Endothelial cell of umbilical vein (primary cell): ENCODE measurements at regions not wholly inside any gene's neighbourhood (a gene's known extent, or its start where the extent isn't known, plus 50 kb on each side); places are given as distances from the start of the nearest gene placed in this dataset.

Source experiments
- BruUV-seq: library from RNA; stranded (reverse); fragments of 400-500 nt; replicated peaks from 2 replicates; lab custom pipeline; 2021; lab: Mats Ljungman, UMichigan
- CTCF ChIA-PET: fragments of 300-600, 350-600 bp; sonication (Branson Sonifier 250); formaldehyde crosslinking; loops from one replicate; lab custom pipeline; 2021; ENCODE audit warnings: antibody characterized with exemption, inconsistent platforms; lab: Charles Lee
- POLR2A ChIA-PET: fragments of 300-600, 350-600 bp; sonication (Branson Sonifier 250); formaldehyde crosslinking; loops from one replicate; lab custom pipeline; 2021; ENCODE audit warnings: antibody characterized with exemption, inconsistent platforms; lab: Charles Lee
- DNase-seq: peaks from one replicate; pipeline ENCODE4 v3.0.0-alpha.2; 2011; ENCODE audit warnings: low read depth, low spot score
- FAIRE-seq: peaks from 2 replicates; lab custom pipeline; 2011; peaks lifted over from hg19 to GRCh38; lab: Jason Lieb, UNC
- H2AFZ ChIP-seq: 2 replicates; pipeline ENCODE4 v1.6.0; 2012; ENCODE audit warnings: low read depth, low read length, control low read depth, inconsistent platforms
- H3K27ac ChIP-seq: 2 replicates; pipeline ENCODE4 v1.5.1; 2011; ENCODE audit warnings: low read depth, mild to moderate bottlenecking, control low read depth, low read length, moderate library complexity; ENCODE audit not compliant: insufficient read depth
- H3K27me3 ChIP-seq, 2 experiments: 2 replicates each; pipeline versions ENCODE4 v1.6.0 to v1.6.1; 2011; ENCODE audit warnings: low read length in 2 of 2, mixed read lengths in 1 of 2; ENCODE audit not compliant: control insufficient read depth in 2 of 2, insufficient read depth in 2 of 2
- H3K36me3 ChIP-seq, 2 experiments: 2 replicates in 1 of 2; 3 replicates in 1 of 2; pipeline ENCODE4 v1.5.1; 2011; ENCODE audit warnings: low read length in 2 of 2, mild to moderate bottlenecking in 1 of 2, moderate library complexity in 1 of 2; ENCODE audit not compliant: control insufficient read depth in 2 of 2, insufficient read depth in 2 of 2; ENCODE audit errors: extremely low read depth in 1 of 2
- H3K4me1 ChIP-seq: 3 replicates; pipeline ENCODE4 v1.5.1; 2011; ENCODE audit warnings: mild to moderate bottlenecking, low read length; ENCODE audit not compliant: control insufficient read depth, insufficient read depth; ENCODE audit errors: extremely low read depth
- H3K4me2 ChIP-seq: 2 replicates; pipeline ENCODE4 v1.6.1; 2011; ENCODE audit warnings: low read length, control low read depth, mixed read lengths; ENCODE audit not compliant: insufficient read depth
- H3K4me3 ChIP-seq, 3 experiments: fragments of 200-600 bp in 1 of 3; sonication (generic), shearing (Covaris generic) in 1 of 3; replicated peaks in 1 of 3; 2 replicates each; pipeline ENCODE4 v1.5.1; 2011 to 2016; ENCODE audit warnings: control low read depth in 3 of 3, low read length in 3 of 3, mild to moderate bottlenecking in 2 of 3, inconsistent platforms in 1 of 3, low read depth in 1 of 3, moderate library complexity in 1 of 3; ENCODE audit not compliant: insufficient read depth in 1 of 3
- H3K79me2 ChIP-seq: 2 replicates; pipeline ENCODE4 v1.6.0; 2012; ENCODE audit warnings: low read length, inconsistent platforms; ENCODE audit not compliant: control insufficient read depth, insufficient read depth
- H3K9ac ChIP-seq: replicated peaks from 2 replicates; pipeline ENCODE3; 2011; ENCODE audit warnings: low read length, control low read depth; ENCODE audit not compliant: insufficient read depth; ENCODE audit errors: extremely low read depth
- H3K9me1 ChIP-seq: replicated peaks from 3 replicates; pipeline ENCODE4 v1.6.0; 2011; ENCODE audit warnings: mild to moderate bottlenecking, low read length; ENCODE audit not compliant: control insufficient read depth, insufficient read depth; ENCODE audit errors: extremely low read depth
- H3K9me3 ChIP-seq: replicated peaks from 2 replicates; pipeline ENCODE4 v1.5.1; 2012; ENCODE audit warnings: low read length, inconsistent platforms; ENCODE audit not compliant: control insufficient read depth, insufficient read depth
- H4K20me1 ChIP-seq: replicated peaks from 2 replicates; pipeline ENCODE3; 2011; ENCODE audit warnings: mild to moderate bottlenecking, low read length; ENCODE audit not compliant: control insufficient read depth, insufficient read depth; ENCODE audit errors: extremely low read depth
- EZH2 ChIP-seq: IDR thresholded peaks from 2 replicates; pipeline ENCODE4 v1.6.1; 2012; ENCODE audit warnings: borderline replicate concordance, low read depth, mild to moderate bottlenecking, moderate library complexity, low read length, inconsistent platforms; ENCODE audit not compliant: severe bottlenecking
- FOS ChIP-seq: IDR thresholded peaks from 2 replicates; pipeline ENCODE4 v1.6.1; 2011; ENCODE audit warnings: mild to moderate bottlenecking, low read length, moderate library complexity, borderline replicate concordance; ENCODE audit not compliant: insufficient read depth
- GATA2 ChIP-seq: IDR thresholded peaks from 2 replicates; pipeline ENCODE4 v1.7.0; 2011; ENCODE audit warnings: low read depth, mild to moderate bottlenecking, moderate library complexity, mixed read lengths, low read length; ENCODE audit not compliant: insufficient read length, insufficient read depth
- JUN ChIP-seq: IDR thresholded peaks from 2 replicates; pipeline ENCODE4 v1.6.1; 2011; ENCODE audit warnings: borderline replicate concordance, low read depth; ENCODE audit not compliant: insufficient read length, insufficient read depth
- MYC ChIP-seq: IDR thresholded peaks from one replicate; pipeline ENCODE4 v1.6.1; 2011; ENCODE audit warnings: mild to moderate bottlenecking, low read depth, low read length
- POLR2A ChIP-seq: IDR thresholded peaks from 2 replicates; pipeline ENCODE4 v1.6.1; 2012; ENCODE audit warnings: low read depth, mild to moderate bottlenecking, control low read depth, low read length
- POLR2AphosphoS5 ChIP-seq: IDR thresholded peaks from 2 replicates; pipeline ENCODE4 v1.6.1; 2012; ENCODE audit warnings: low read depth, mild to moderate bottlenecking, control low read depth, low read length, moderate library complexity; ENCODE audit not compliant: insufficient read depth
- dilution Hi-C: fragments of 300-500 bp; cut with MboI; formaldehyde crosslinking; loops from one replicate; pipeline ENCODE4 v1.15.0; 2019; ENCODE audit warnings: low sequenced_read_pairs; ENCODE audit not compliant: extremely low pct_ligation_motif_present
- intact Hi-C: fragments of 100-400 bp; cut with micrococcal nuclease; formaldehyde crosslinking; loops from one replicate; pipeline ENCODE4 v1.10.0; 2022
- TF ChIP-seq, protein P1 (sequence below): IDR thresholded peaks from 2 replicates; pipeline ENCODE4 v1.6.1; 2011; ENCODE audit not compliant: insufficient read depth, insufficient read length
- TF ChIP-seq, protein P2 (sequence below), 2 donors: IDR thresholded peaks; 1 replicate in 1 of 2; 2 replicates in 1 of 2; pipeline ENCODE4 v1.5.1; 2011; ENCODE audit warnings: low read length in 2 of 2, mild to moderate bottlenecking in 2 of 2, moderate library complexity in 2 of 2, control low read depth in 1 of 2, inconsistent platforms in 1 of 2, low read depth in 1 of 2; ENCODE audit not compliant: insufficient read depth in 1 of 2; ENCODE audit errors: extremely low read depth in 1 of 2

DNA sequence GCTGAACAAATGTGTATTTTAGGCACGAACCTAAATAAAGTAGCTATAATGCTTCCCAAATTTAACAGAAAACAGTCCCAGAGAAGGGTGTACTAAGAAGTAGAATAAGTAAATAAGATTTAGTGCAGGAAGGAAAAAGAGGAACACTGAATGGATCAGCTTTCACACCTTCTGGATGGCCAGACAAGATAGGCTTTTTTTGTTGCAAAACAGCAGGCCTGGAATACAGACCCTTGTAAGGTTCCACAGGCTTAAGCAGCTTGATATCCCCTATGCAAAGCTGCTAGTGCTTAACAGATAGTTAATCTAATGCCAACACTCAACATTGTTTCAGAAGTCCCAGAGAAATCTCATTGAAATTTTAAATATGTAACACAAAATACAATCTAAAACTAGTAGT, 328.1 kb upstream of the STEAP1 start:
- Histone ChIP-seq H4K20me1 (no peaks in the 10 kb centered on the region), H3K9me3 (no peaks in the 10 kb centered on the region), H3K4me2 (no peak overlapping the region), H3K79me2 (no peaks in the 10 kb centered on the region), H3K27me3 (no peaks in the 10 kb centered on the region), H3K27ac (no peak overlapping the region), H3K9ac (no peak overlapping the region), H3K4me3 (no peak overlapping the region), H3K36me3 (no peaks in the 10 kb centered on the region), H2AFZ (no peak overlapping the region), H3K9me1 (no peaks in the 10 kb centered on the region), H3K4me1 (no peaks in the 10 kb centered on the region)
- dilution Hi-C loops (no loop called here), intact Hi-C loops (no loop called here)
- ChIA-PET POLR2A (no interaction called here), CTCF (no interaction called here)
- TF ChIP-seq MYC, result no peak
- no peak for TF ChIP-seq EZH2
- TF ChIP-seq, protein P1, sequence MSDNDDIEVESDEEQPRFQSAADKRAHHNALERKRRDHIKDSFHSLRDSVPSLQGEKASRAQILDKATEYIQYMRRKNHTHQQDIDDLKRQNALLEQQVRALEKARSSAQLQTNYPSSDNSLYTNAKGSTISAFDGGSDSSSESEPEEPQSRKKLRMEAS, result no peak
- TF ChIP-seq JUN, result no peak
- no peak for TF ChIP-seq FOS
- TF ChIP-seq POLR2AphosphoS5, result no peak
- no peak for TF ChIP-seq POLR2A
- TF ChIP-seq, protein P2, sequence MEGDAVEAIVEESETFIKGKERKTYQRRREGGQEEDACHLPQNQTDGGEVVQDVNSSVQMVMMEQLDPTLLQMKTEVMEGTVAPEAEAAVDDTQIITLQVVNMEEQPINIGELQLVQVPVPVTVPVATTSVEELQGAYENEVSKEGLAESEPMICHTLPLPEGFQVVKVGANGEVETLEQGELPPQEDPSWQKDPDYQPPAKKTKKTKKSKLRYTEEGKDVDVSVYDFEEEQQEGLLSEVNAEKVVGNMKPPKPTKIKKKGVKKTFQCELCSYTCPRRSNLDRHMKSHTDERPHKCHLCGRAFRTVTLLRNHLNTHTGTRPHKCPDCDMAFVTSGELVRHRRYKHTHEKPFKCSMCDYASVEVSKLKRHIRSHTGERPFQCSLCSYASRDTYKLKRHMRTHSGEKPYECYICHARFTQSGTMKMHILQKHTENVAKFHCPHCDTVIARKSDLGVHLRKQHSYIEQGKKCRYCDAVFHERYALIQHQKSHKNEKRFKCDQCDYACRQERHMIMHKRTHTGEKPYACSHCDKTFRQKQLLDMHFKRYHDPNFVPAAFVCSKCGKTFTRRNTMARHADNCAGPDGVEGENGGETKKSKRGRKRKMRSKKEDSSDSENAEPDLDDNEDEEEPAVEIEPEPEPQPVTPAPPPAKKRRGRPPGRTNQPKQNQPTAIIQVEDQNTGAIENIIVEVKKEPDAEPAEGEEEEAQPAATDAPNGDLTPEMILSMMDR (IDR thresholded peaks at IDR 0.05; ENCODE audit: extremely low read depth in 1 of 2, insufficient read depth in 1 of 2, low read depth in 1 of 2, low read length in 2 of 2), result no peak
- no peak for TF ChIP-seq GATA2
- FAIRE-seq (no peak), DNase-seq (no peak)
- BruUV-seq, result no TSS peak
